Left lung (tissue), 4 donors: ENCODE measurements at regions not wholly inside any gene's neighbourhood (a gene's known extent, or its start where the extent isn't known, plus 50 kb on each side); places are given as distances from the start of the nearest gene placed in this dataset.

Source experiments
- ATAC-seq: fragments of 200-7000 bp; cut with Tn5 transposase; one replicate; pipeline ENCODE4 v1.9.1; 2020; ENCODE audit warnings: moderate library complexity
- DNase-seq, 4 donors: peaks; one replicate each; pipeline ENCODE4 v3.0.0-alpha.2; 2013 to 2020
- H3K27ac ChIP-seq, 2 donors: fragments of 200-600 bp; sonication (generic) in 1 of 2; one replicate each; pipeline versions ENCODE4 v1.5.0 to v1.8.0; 2020 to 2021
- H3K27me3 ChIP-seq, 2 donors: fragments of 200-600 bp; sonication (generic) in 1 of 2; one replicate each; pipeline versions ENCODE4 v1.5.0 to v1.8.0; 2020 to 2021
- H3K36me3 ChIP-seq, 2 donors: fragments of 200-600 bp; sonication (generic) in 1 of 2; one replicate each; pipeline versions ENCODE4 v1.5.0 to v1.8.0; 2020 to 2021
- H3K4me1 ChIP-seq, 2 donors: fragments of 200-600 bp; one replicate each; pipeline ENCODE4 v1.8.0; 2021
- H3K4me3 ChIP-seq, 2 donors: fragments of 200-600 bp; sonication (generic) in 1 of 2; one replicate each; pipeline versions ENCODE4 v1.5.0 to v1.8.0; 2020 to 2021; ENCODE audit warnings: mild to moderate bottlenecking in 1 of 2
- H3K9me3 ChIP-seq, 2 donors: fragments of 200-600 bp; sonication (generic) in 1 of 2; one replicate each; pipeline versions ENCODE4 v1.5.0 to v1.8.0; 2020 to 2021
- CTCF ChIP-seq, 2 donors: fragments of 200-600 bp; sonication (generic) in 1 of 2; IDR thresholded peaks; one replicate each; pipeline versions ENCODE4 v1.5.0 to v1.8.0; 2021; ENCODE audit warnings: antibody characterized with exemption in 2 of 2
- intact Hi-C, 2 donors: fragments of 100-400 bp; cut with DNase I; formaldehyde crosslinking; loops; one replicate each; pipeline versions ENCODE4 v1.11.2 to v1.14.2; 2022
- donor health status: DM: no; HTN: yes; CAD: no.
- donor health status: DM: no; HTN: no; CAD: no.

- Histone ChIP-seq H3K4me3 (no peak overlapping the region), H3K36me3 (no peaks in the 10 kb centered on the region), H3K4me1 (no peaks in the 10 kb centered on the region), H3K27me3 (no peaks in the 10 kb centered on the region), H3K9me3 (peaks cover 0 to 16% of the 10 kb centered on the region in 2 donors), H3K27ac (no peak overlapping the region)
- DNase-seq (no peak), ATAC-seq (no peak)
- intact Hi-C loops: no loop called here
- TF ChIP-seq CTCF (IDR thresholded peaks at IDR 0.05): no peak
These were observed 435.0 kb downstream of the TMEM114 start for GRCh38 chr16:8155275-8155674.

GRCh38 chr16:8146256-8147012 lies 443.9 kb downstream of the TMEM114 start:
- Histone ChIP-seq H3K27me3 (no peaks in the 10 kb centered on the region), H3K4me1 (no peaks in the 10 kb centered on the region), H3K4me3 (no peak overlapping the region), H3K36me3 (no peaks in the 10 kb centered on the region), H3K27ac (no peak overlapping the region), H3K9me3 (no peaks in the 10 kb centered on the region)
- intact Hi-C loops: no loop called here
- DNase-seq (no peak), ATAC-seq (no peak)
- no peak for TF ChIP-seq CTCF (IDR thresholded peaks at IDR 0.05)

GRCh38 chr16:8138666-8139065 lies 451.6 kb downstream of the TMEM114 start:
- TF ChIP-seq CTCF (IDR thresholded peaks at IDR 0.05): no peak
- no peak overlapping the region for H3K27ac ChIP-seq
- no peaks in the 10 kb centered on the region for H3K36me3 ChIP-seq
- no peak for DNase-seq
- no peaks in the 10 kb centered on the region for H3K4me1 ChIP-seq
- ATAC-seq: no peak
- no peaks in the 10 kb centered on the region for H3K9me3 ChIP-seq
- intact Hi-C loops: no loop called here
- no peaks in the 10 kb centered on the region for H3K27me3 ChIP-seq
- H3K4me3 ChIP-seq: no peak overlapping the region

GRCh38 chr16:8137606-8138005 lies 452.7 kb downstream of the TMEM114 start:
- H3K27me3 ChIP-seq: no peaks in the 10 kb centered on the region
- no peaks in the 10 kb centered on the region for H3K9me3 ChIP-seq
- no peak for ATAC-seq
- intact Hi-C loops: no loop called here
- H3K36me3 ChIP-seq: no peaks in the 10 kb centered on the region
- H3K4me3 ChIP-seq: no peak overlapping the region
- H3K27ac ChIP-seq: no peak overlapping the region
- H3K4me1 ChIP-seq: no peaks in the 10 kb centered on the region
- DNase-seq: no peak
- TF ChIP-seq CTCF (IDR thresholded peaks at IDR 0.05): no peak

- TF ChIP-seq CTCF (IDR thresholded peaks at IDR 0.05): no peak
These were observed 460.1 kb downstream of the TMEM114 start for GRCh38 chr16:8130197-8130596.

More at GRCh38 chr16:8130197-8130596, 460.1 kb downstream of the TMEM114 start:
- DNase-seq (no peak), ATAC-seq (no peak)
- H3K4me1 ChIP-seq: no peaks in the 10 kb centered on the region
- no peak overlapping the region for H3K27ac ChIP-seq
- peaks cover 0 to 13% of the 10 kb centered on the region in 2 donors for H3K9me3 ChIP-seq
- intact Hi-C loops: no loop called here
- H3K36me3 ChIP-seq: no peaks in the 10 kb centered on the region
- H3K27me3 ChIP-seq: no peaks in the 10 kb centered on the region
- no peak overlapping the region for H3K4me3 ChIP-seq
